ENCODE measurements at regions not wholly inside any gene's neighbourhood (a gene's known extent, or its start where the extent isn't known, plus 50 kb on each side); places are given as distances from the start of the nearest gene placed in this dataset.

- no peak for DNase-seq (ENCODE audit: low read depth)
These were observed 575.9 kb downstream of the USP25 start for GRCh38 chr21:16305686-16306085.

- no peak for DNase-seq (ENCODE audit: low read depth)
These were observed 577.5 kb downstream of the USP25 start for GRCh38 chr21:16307256-16307655.

- no peak for DNase-seq (ENCODE audit: low read depth)
These were observed 578.5 kb downstream of the USP25 start for GRCh38 chr21:16308269-16308668.

- DNase-seq (ENCODE audit: low read depth): no peak
These were observed 579.6 kb downstream of the USP25 start for GRCh38 chr21:16309250-16309971.

- DNase-seq (ENCODE audit: low read depth): no peak
These were observed 580.4 kb downstream of the USP25 start for GRCh38 chr21:16310176-16310575.

- DNase-seq (ENCODE audit: low read depth): no peak
These were observed 581.4 kb downstream of the USP25 start for GRCh38 chr21:16311229-16311628.

GRCh38 chr21:16312321-16312720 is 582.5 kb downstream of the USP25 start:
- no peak for DNase-seq (ENCODE audit: low read depth)

GRCh38 chr21:16315223-16315622 is 585.4 kb downstream of the USP25 start:
- no peak for DNase-seq (ENCODE audit: low read depth)

- DNase-seq (ENCODE audit: low read depth): no peak
These were observed 589.0 kb downstream of the USP25 start for GRCh38 chr21:16318651-16319300.

- DNase-seq (ENCODE audit: low read depth): no peak
These were observed 590.3 kb downstream of the USP25 start for GRCh38 chr21:16320110-16320509.

- DNase-seq (ENCODE audit: low read depth): no peak
These were observed 592.7 kb downstream of the USP25 start for GRCh38 chr21:16322454-16322853.

GRCh38 chr21:16323596-16323995 is 593.8 kb downstream of the USP25 start:
- DNase-seq (ENCODE audit: low read depth): no peak

GRCh38 chr21:16324630-16325029 is 594.8 kb downstream of the USP25 start:
- no peak for DNase-seq (ENCODE audit: low read depth)

- DNase-seq (ENCODE audit: low read depth): peak; percentile 20
These were observed 600.5 kb downstream of the USP25 start for GRCh38 chr21:16330082-16330907.

- DNase-seq (ENCODE audit: low read depth): no peak
These were observed 601.1 kb downstream of the USP25 start for GRCh38 chr21:16330908-16331268.

GRCh38 chr21:16337266-16337665 is 607.5 kb downstream of the USP25 start:
- no peak for DNase-seq (ENCODE audit: low read depth)

GRCh38 chr21:16342932-16343331 is 613.1 kb downstream of the USP25 start:
- DNase-seq (ENCODE audit: low read depth): no peak

GRCh38 chr21:16343776-16344175 is 614.0 kb downstream of the USP25 start:
- DNase-seq (ENCODE audit: low read depth): no peak

GRCh38 chr21:16345757-16346156 is 616.0 kb downstream of the USP25 start:
- no peak for DNase-seq (ENCODE audit: low read depth)

GRCh38 chr21:16347223-16347622 is 617.4 kb downstream of the USP25 start:
- no peak for DNase-seq (ENCODE audit: low read depth)

- DNase-seq (ENCODE audit: low read depth): peak; percentile 72
These were observed 624.0 kb downstream of the USP25 start for GRCh38 chr21:16353764-16354163.

- DNase-seq (ENCODE audit: low read depth): no peak
These were observed 628.2 kb downstream of the USP25 start for GRCh38 chr21:16357994-16358393.

GRCh38 chr21:16358784-16359183 is 629.0 kb downstream of the USP25 start:
- DNase-seq (ENCODE audit: low read depth): no peak

Data from CMK (cell line).